ENCODE measurements at regions not wholly inside any gene's neighbourhood (a gene's known extent, or its start where the extent isn't known, plus 50 kb on each side); places are given as distances from the start of the nearest gene placed in this dataset.
A peak's percentile ranks its signal among the peaks of the same experiment; 100 is the strongest.

- Mint-ChIP-seq H3K36me3 (no peaks in the 10 kb centered on the region), H3K4me1 (no peaks in the 10 kb centered on the region), H3K27me3 (peaks cover 9 to 35% (median 16%) of the 10 kb centered on the region in 3 donors), H3K27ac (no peak overlapping the region), H3K9me3 (no peaks in the 10 kb centered on the region), H3K4me3 (no peak overlapping the region)
- no peak for DNase-seq
- ATAC-seq (ENCODE audit: low read depth in 2 of 2) = no peak
These were observed 276.9 kb downstream of the RPS24 start for GRCh38 chr10:78310481-78311080.

- no peak for ATAC-seq (ENCODE audit: low read depth in 2 of 2)
- H3K4me3 Mint-ChIP-seq = no peak overlapping the region
- H3K27ac Mint-ChIP-seq = peak overlapping the region in 1 of 6 donors; percentile 48
- H3K4me1 Mint-ChIP-seq = no peaks in the 10 kb centered on the region
- no peaks in the 10 kb centered on the region for H3K36me3 Mint-ChIP-seq
- H3K27me3 Mint-ChIP-seq = peaks cover 9 to 35% (median 16%) of the 10 kb centered on the region in 3 donors
- DNase-seq = no peak
- H3K9me3 Mint-ChIP-seq = no peaks in the 10 kb centered on the region
These were observed 278.8 kb downstream of the RPS24 start for GRCh38 chr10:78312197-78313047.

- H3K4me3 Mint-ChIP-seq = no peak overlapping the region
- ATAC-seq (ENCODE audit: low read depth in 2 of 2) = no peak
- no peaks in the 10 kb centered on the region for H3K9me3 Mint-ChIP-seq
- no peaks in the 10 kb centered on the region for H3K36me3 Mint-ChIP-seq
- H3K4me1 Mint-ChIP-seq = no peaks in the 10 kb centered on the region
- H3K27me3 Mint-ChIP-seq = peaks cover 9 to 35% (median 16%) of the 10 kb centered on the region in 3 donors
- DNase-seq = no peak
- no peak overlapping the region for H3K27ac Mint-ChIP-seq
These were observed 279.4 kb downstream of the RPS24 start for GRCh38 chr10:78313048-78313381.

- no peaks in the 10 kb centered on the region for H3K4me1 Mint-ChIP-seq
- no peaks in the 10 kb centered on the region for H3K36me3 Mint-ChIP-seq
- no peak overlapping the region for H3K27ac Mint-ChIP-seq
- DNase-seq (no peak), ATAC-seq (ENCODE audit: low read depth in 2 of 2) (no peak)
- no peak overlapping the region for H3K4me3 Mint-ChIP-seq
- no peaks in the 10 kb centered on the region for H3K9me3 Mint-ChIP-seq
- peaks cover 9 to 35% (median 16%) of the 10 kb centered on the region in 3 donors for H3K27me3 Mint-ChIP-seq
These were observed 280.0 kb downstream of the RPS24 start for GRCh38 chr10:78313636-78314035.

GRCh38 chr10:78314651-78315050 is 281.0 kb downstream of the RPS24 start:
- peaks cover 9 to 28% (median 16%) of the 10 kb centered on the region in 3 donors for H3K27me3 Mint-ChIP-seq
- no peak for DNase-seq
- ATAC-seq (ENCODE audit: low read depth in 2 of 2) = no peak
- no peak overlapping the region for H3K4me3 Mint-ChIP-seq
- no peaks in the 10 kb centered on the region for H3K36me3 Mint-ChIP-seq
- H3K9me3 Mint-ChIP-seq = no peaks in the 10 kb centered on the region
- no peak overlapping the region for H3K27ac Mint-ChIP-seq
- H3K4me1 Mint-ChIP-seq = no peaks in the 10 kb centered on the region

- H3K27me3 Mint-ChIP-seq = peaks cover 9 to 26% (median 16%) of the 10 kb centered on the region in 3 donors
- ATAC-seq (ENCODE audit: low read depth in 2 of 2) (no peak), DNase-seq (no peak)
- no peaks in the 10 kb centered on the region for H3K36me3 Mint-ChIP-seq
- H3K9me3 Mint-ChIP-seq = no peaks in the 10 kb centered on the region
- H3K4me1 Mint-ChIP-seq = no peaks in the 10 kb centered on the region
- H3K4me3 Mint-ChIP-seq = no peak overlapping the region
- no peak overlapping the region for H3K27ac Mint-ChIP-seq
These were observed 282.8 kb downstream of the RPS24 start for GRCh38 chr10:78316451-78316931.

GRCh38 chr10:78318305-78318704 is 284.6 kb downstream of the RPS24 start:
- DNase-seq (no peak), ATAC-seq (ENCODE audit: low read depth in 2 of 2) (no peak)
- Mint-ChIP-seq H3K9me3 (no peaks in the 10 kb centered on the region), H3K27me3 (peaks cover 9 to 16% (median 9%) of the 10 kb centered on the region in 3 donors), H3K27ac (no peak overlapping the region), H3K36me3 (no peaks in the 10 kb centered on the region), H3K4me1 (no peaks in the 10 kb centered on the region), H3K4me3 (no peak overlapping the region)

GRCh38 chr10:78319371-78319770 is 285.7 kb downstream of the RPS24 start:
- no peak overlapping the region for H3K27ac Mint-ChIP-seq
- H3K9me3 Mint-ChIP-seq = peaks cover 0 to 4% (median 2%) of the 10 kb centered on the region in 7 donors
- H3K36me3 Mint-ChIP-seq = no peaks in the 10 kb centered on the region
- DNase-seq (no peak), ATAC-seq (ENCODE audit: low read depth in 2 of 2) (no peak)
- no peak overlapping the region for H3K4me3 Mint-ChIP-seq
- peaks cover 0 to 8% (median 5%) of the 10 kb centered on the region in 3 donors for H3K27me3 Mint-ChIP-seq
- no peaks in the 10 kb centered on the region for H3K4me1 Mint-ChIP-seq

GRCh38 chr10:78319841-78320240 is 286.2 kb downstream of the RPS24 start:
- Mint-ChIP-seq H3K27ac (no peak overlapping the region), H3K27me3 (peaks cover 0 to 4% (median 3%) of the 10 kb centered on the region in 3 donors), H3K9me3 (peaks cover 0 to 7% (median 4%) of the 10 kb centered on the region in 7 donors), H3K4me1 (no peaks in the 10 kb centered on the region), H3K36me3 (peaks cover 0 to 1% of the 10 kb centered on the region in 2 donors), H3K4me3 (no peak overlapping the region)
- no peak for ATAC-seq (ENCODE audit: low read depth in 2 of 2)
- no peak for DNase-seq

- H3K4me3 Mint-ChIP-seq = no peak overlapping the region
- peaks cover 0 to 8% of the 10 kb centered on the region in 2 donors for H3K36me3 Mint-ChIP-seq
- no peak for ATAC-seq (ENCODE audit: low read depth in 2 of 2)
- H3K27me3 Mint-ChIP-seq = no peaks in the 10 kb centered on the region
- no peaks in the 10 kb centered on the region for H3K4me1 Mint-ChIP-seq
- no peak for DNase-seq
- H3K9me3 Mint-ChIP-seq = peaks cover 4 to 13% (median 11%) of the 10 kb centered on the region in 7 donors
- H3K27ac Mint-ChIP-seq = peak overlapping the region in 1 of 6 donors; percentile 11
These were observed 286.8 kb downstream of the RPS24 start for GRCh38 chr10:78320506-78320905.

GRCh38 chr10:78321000-78321399 is 287.3 kb downstream of the RPS24 start:
- DNase-seq (no peak), ATAC-seq (ENCODE audit: low read depth in 2 of 2) (no peak)
- Mint-ChIP-seq H3K4me3 (no peak overlapping the region), H3K9me3 (peaks cover 4 to 18% (median 15%) of the 10 kb centered on the region in 7 donors), H3K27me3 (no peaks in the 10 kb centered on the region), H3K36me3 (peaks cover 0 to 10% of the 10 kb centered on the region in 2 donors), H3K4me1 (no peaks in the 10 kb centered on the region), H3K27ac (no peak overlapping the region)

- ATAC-seq (ENCODE audit: low read depth in 2 of 2) (no peak), DNase-seq (no peak)
- Mint-ChIP-seq H3K27me3 (no peaks in the 10 kb centered on the region), H3K36me3 (peaks cover 0 to 15% of the 10 kb centered on the region in 2 donors), H3K27ac (no peak overlapping the region), H3K4me3 (no peak overlapping the region), H3K4me1 (no peaks in the 10 kb centered on the region), H3K9me3 (peaks cover 7 to 23% (median 20%) of the 10 kb centered on the region in 7 donors)
These were observed 287.8 kb downstream of the RPS24 start for GRCh38 chr10:78321500-78321899.

GRCh38 chr10:78326372-78326771 is 292.7 kb downstream of the RPS24 start:
- peaks cover 18 to 40% (median 34%) of the 10 kb centered on the region in 7 donors for H3K9me3 Mint-ChIP-seq
- peaks cover 0 to 38% of the 10 kb centered on the region in 2 donors for H3K36me3 Mint-ChIP-seq
- no peak overlapping the region for H3K4me3 Mint-ChIP-seq
- DNase-seq (no peak), ATAC-seq (ENCODE audit: low read depth in 2 of 2) (no peak)
- peak overlapping the region in 1 of 6 donors; percentile 14 for H3K27ac Mint-ChIP-seq
- no peaks in the 10 kb centered on the region for H3K4me1 Mint-ChIP-seq
- H3K27me3 Mint-ChIP-seq = peaks cover 8 to 25% (median 17%) of the 10 kb centered on the region in 3 donors

All from naive B cell (primary cell).